Umbilical cord (tissue), 1 donor: ENCODE measurements at regions not wholly inside any gene's neighbourhood (a gene's known extent, or its start where the extent isn't known, plus 50 kb on each side); places are given as distances from the start of the nearest gene placed in this dataset.

Source experiments
- DNase-seq: peaks from one replicate; pipeline ENCODE4 v3.0.0-alpha.2; 2015; ENCODE audit warnings: low spot score

DNA sequence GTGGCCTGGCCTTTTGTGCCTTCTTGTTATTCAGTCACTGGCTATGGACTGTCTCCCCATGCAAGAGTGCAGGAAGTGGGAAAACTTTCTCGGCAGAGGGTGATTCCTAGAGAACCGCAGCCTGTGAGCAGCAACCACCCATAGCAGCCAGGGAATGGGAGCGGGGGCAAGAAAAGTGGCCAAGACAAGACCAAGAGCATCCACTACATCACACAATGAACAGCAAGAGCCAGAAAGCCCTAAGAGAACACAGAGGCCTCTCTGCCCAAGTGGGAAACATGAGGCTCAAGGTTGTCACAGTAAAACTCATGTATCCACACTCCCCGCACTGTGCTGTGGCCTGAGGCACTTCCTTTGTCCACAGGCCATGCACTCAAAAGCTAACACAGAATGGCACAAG, 129.1 kb upstream of the FSTL4 start:
- no peak for DNase-seq

DNA sequence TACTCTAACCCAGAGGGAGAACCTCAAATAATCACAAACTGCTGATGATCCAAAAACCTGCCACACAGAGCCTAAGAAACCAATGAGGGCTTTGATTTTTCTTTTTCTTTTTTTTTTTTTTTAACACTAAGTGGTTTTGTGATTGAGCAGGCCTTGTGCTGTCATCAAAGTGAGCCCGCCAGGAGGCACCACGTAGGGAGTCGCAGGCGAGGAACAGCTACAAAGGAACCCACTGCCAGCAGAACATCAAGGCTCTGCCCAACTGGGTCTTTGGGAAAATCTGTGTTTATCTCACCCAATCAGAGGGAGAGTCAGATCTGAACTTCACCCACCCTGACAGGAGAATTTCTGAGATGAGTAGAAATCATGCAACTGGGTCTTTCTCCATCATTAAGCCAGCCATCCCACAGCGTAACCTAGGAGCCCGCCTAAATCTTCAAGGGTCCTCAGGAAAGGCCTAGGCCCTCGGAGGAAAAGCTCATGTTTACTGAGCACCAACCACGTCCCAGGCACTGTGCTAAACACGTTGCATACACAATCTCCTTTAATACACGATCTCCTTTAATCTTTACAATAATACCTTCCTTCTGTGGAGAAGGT, 126.9 kb upstream of the FSTL4 start:
- no peak for DNase-seq

DNA sequence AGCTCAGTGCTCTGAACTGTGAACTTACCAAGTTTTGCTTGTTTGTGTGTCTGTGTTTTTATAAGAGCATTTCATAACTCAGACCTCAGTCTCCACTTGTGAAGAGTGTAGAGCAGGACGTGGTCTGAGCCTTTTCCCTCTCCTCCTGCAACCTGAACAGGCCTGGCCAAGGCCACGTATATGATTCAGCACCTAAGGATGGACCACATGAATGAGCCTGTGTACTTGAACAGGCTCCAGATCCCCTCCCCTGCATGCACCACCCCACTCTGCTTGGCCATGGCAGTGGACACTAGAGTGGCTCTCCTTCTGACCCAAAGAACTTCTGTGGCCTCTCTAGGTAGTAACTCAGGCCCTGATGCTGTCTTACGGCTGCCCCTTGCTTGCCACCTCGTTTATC, 125.9 kb upstream of the FSTL4 start:
- DNase-seq = no peak

DNA sequence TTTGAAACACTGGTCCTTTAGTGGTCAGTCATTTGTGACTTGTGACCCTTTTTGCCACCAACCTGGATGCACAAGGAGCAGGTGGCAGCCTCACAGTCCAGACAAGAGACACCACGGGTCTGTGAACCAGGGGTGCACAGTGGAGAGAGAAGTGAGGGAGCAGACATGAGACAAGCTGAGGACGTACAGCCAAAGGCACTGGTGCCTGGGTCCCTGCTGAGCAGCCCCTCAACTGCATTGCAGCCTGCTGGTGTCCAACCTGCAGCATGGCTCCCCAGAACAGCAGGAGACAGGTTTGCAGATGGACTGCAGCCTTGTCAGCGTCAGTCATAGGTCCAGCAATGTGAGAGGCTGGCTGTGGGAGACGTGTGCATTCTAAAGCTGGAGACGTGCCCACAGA, 124.2 kb upstream of the FSTL4 start:
- no peak for DNase-seq

DNA sequence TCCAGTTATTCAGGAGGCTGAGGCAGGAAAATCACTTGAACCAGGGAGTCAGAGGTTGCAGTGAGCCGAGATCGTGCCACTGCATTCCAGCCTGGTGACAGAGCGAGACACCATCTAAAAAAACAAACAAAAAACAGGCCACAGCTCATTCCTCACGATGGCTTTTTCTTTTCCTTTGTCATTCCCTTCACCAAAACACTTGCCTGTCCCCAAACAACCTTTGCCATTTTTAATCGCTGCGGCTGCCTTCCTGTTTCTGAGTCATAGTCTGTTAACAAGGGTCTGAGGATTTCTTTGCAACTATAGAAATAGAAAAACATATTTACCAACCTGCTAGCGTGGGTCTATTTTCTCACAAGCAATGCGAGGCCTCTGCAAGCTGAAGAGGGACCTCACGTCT, 123.0 kb upstream of the FSTL4 start:
- DNase-seq = no peak

DNA sequence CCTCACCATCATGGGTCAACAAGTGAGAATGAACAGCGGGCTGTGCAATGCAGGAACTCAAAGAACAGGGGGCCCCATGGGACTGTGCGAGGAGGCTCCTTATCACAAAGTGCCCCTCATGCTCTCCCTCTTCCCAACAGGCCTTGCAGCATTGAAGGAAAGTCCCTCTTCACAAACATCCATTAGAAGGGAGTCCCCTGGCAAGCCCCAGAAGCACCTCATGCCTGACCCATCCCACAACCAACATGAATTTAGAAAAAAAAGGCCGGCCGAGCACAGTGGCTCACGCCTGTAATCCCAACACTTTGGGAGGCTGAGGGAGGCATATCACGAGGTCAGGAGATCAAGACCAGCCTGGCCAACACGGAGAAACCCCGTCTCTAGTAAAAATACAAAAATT, 122.6 kb upstream of the FSTL4 start:
- DNase-seq = no peak

DNA sequence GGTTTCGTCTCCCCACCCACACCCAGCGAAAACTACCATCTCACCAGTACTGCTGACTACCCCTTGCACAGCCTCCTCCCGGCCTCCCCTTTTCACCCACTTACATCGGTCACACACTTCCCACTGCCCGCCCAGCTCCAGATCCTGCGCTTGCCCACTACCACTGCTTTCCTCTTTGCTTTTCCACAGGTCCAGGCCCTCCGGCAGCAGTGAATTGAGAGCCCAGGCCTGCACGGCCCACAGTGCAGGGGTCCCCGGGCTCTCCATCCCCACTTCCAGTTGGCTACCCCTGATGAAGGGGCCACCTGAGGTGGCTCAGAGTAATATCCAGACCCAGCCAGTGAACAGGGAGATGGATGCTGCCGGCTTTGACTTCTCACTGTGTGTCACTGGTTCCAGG, 120.2 kb upstream of the FSTL4 start:
- no peak for DNase-seq

DNA sequence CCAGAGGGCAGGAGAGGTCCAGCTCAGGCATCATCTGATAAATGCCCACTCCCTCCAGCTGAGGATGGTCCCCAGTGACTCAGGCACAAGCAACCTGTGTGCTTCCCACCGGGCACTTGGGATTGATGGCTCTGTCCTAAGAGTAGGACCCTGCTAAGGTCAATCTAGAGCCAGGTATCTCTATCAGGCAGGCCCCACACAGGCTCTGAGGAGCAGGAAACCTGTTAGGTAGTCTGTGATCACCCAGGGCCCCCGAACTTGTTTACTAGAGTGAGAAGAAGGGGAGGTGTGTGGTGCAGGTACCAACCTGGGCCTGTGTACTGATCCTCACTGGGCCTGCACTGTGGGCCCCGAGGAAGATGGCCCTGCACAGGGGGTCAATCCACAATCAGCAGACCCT, 119.6 kb upstream of the FSTL4 start:
- DNase-seq = no peak

DNA sequence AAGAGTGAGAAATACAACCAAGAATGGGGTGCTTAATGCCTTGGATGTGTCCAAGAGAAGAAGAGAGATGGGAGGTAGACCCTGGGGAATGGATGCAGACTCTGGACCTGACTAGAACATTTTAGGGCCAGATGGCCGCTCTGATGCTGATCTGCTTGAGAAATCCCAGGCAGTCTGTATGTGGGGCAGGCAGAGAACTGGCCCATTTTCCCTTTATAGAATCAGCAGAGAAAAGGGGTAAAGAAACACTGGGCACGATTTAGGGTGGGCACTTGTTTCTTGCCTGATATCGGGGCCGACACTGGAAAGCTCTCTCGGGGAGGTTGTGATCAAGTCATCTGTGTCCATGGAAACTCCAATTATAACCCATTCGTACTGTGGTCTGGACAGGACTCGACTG, 118.5 kb upstream of the FSTL4 start:
- DNase-seq = no peak

DNA sequence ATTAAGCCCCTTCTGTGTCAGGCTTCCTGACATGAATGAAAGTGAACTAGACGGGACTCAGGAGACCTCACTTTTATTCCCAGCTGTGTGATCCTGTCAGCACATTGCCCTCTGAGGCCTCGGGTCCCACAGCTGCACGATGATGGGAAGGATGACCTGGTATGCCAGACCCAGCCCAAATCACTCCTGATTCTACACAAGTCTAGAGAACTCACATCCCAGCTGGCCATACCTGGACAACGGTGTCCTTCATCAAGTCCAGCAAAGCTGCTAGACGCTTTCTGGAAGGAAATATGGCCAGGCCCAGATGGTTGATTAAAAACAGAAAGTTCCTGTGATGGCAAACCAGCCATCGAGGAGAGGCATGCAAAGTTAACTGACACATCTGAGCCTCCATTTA, 118.0 kb upstream of the FSTL4 start:
- DNase-seq = no peak

DNA sequence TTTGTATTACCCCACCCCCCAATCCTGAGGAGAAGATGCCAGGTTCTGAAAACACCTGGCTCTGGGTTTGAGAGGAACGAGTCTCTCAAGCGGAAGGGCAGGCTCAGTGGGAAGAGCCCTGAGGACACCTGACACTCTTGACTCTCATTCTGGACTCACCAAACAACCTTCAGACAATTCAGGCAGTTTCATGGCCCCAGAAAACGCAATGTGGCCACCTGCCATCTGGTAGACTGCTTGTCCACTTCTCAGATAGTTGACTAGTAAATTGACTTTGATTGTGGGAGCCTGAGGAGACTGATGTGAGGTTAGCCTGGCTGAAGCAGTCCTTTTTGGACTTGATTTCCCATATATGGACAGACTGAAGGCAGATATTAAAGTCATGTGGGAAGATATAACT, 117.5 kb upstream of the FSTL4 start:
- DNase-seq = no peak

DNA sequence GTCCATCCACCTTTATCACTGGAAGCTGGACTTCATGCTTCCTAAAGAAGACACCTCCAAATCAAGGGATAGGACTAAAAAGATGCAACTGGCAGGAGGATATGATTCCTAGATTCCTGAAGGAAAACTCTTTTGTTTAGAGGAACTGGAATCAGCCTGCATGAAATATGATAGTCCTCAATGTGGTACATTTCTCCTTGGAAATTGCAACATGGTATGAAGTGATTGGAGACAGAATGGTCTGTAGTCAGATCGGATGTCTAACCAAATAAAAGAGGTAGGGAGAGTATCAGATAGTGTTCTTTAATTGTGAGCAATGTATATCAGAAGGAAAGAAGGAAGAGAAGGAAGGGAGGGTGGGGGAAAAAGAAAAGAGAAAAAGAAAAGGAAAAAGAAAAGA, 116.1 kb upstream of the FSTL4 start:
- no peak for DNase-seq

DNA sequence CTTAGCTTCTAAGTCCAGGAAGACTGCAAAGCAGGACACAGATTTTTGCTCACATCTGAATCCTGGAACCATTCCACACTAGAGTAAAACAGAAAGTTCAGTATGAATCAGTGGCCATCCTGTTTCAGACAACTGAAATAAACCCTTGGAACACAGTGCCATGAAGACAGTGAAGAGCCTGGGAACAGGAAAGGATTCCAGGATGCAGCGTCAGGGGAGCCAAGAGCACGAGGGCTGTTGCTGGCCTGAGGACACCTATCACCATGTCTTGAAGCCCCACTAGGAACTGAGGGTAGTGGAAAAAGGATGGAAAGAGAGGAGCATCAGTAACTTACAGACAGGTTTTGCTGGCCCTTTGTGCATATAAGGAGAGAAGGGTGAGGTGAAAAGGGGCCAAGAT, 115.3 kb upstream of the FSTL4 start:
- DNase-seq = no peak

DNA sequence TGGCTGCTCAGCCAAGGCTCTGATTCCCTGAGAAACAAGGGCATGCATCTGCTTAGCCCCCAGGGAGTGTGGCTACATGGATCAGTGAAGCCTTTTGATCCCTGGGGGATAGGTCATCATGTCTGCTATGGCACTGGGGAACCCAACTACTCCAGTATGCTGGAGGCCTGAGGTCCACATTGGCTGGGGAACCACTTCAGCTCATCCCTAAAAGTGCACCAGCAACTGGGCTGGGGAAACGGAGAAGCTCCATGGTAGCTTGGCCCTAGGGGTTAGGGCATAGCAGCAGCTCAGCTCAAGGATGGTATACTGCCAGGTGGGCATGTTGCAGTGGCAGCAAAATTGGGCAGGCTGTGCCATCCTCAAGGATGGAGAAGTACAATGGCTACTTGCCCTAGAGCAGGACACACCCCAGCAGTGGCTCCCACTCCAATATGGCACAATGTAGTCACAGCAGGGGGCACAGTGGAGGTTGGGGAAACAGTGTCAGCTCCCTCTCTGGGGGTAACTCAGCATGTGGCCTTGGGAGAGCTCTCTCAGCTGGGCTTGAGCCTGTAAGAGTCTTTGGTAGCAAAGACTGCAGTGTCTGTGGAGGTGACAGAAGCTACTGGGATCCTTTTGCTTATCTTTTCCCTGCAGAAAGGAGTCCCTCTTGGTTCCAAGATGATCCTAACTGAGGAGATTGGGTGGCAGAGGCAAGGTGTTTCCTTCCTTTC, 111.5 kb upstream of the FSTL4 start:
- no peak for DNase-seq

DNA sequence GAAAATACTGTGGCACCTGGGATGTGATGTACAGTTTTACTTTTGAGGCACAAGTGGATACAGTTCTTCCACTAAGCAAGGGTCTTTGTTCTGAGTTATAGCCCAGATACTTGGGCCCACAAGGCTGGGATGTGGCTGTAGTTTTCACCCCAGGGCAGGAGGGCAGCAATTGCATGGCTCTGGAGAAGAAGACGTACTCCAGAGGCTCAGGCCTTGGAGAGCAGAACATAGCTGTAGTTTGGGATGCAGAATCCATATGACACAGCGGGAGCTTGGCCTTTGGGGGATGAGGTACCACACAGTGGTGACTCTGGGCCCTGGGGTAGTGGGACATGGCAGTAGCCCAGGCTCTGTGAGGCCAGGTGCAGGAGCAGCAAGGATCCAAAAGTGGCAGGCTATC, 110.8 kb upstream of the FSTL4 start:
- no peak for DNase-seq

DNA sequence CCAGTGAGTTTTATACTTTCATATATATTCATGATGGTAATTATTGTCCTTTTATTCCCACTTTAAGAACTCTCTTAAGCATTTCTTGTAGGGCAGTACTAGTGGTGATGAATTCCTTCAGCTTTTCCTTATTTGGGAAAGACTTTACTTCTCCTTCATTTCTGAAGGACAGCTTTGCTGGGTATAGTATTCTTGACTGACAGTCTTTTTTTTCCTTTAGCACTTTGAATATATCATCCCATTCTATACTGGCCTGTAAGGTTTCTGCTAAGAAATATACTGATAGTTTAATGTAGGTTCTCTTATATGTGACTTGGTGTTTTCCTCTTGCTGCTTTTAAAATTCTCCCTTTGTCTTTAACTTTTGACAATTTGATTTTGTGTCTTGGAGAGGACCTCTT, 109.0 kb upstream of the FSTL4 start:
- DNase-seq = no peak

DNA sequence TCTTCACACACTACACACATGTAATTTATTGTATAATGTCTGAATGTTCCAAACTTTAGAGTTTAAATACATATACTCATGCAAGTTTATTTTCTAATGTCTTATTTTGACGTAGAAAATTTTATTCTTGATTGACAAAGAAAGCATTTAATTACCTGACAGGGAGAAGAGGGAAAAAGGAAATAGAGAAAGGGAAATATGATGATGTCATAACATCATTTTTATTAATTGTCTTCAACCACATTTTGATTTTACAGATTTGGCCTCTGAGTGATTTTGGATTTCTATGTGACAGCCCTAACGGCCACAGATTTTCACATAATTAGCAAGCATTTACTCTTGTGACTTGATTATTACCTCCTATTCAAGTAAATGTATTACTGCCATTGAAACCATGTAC, 106.1 kb upstream of the FSTL4 start:
- DNase-seq = no peak

DNA sequence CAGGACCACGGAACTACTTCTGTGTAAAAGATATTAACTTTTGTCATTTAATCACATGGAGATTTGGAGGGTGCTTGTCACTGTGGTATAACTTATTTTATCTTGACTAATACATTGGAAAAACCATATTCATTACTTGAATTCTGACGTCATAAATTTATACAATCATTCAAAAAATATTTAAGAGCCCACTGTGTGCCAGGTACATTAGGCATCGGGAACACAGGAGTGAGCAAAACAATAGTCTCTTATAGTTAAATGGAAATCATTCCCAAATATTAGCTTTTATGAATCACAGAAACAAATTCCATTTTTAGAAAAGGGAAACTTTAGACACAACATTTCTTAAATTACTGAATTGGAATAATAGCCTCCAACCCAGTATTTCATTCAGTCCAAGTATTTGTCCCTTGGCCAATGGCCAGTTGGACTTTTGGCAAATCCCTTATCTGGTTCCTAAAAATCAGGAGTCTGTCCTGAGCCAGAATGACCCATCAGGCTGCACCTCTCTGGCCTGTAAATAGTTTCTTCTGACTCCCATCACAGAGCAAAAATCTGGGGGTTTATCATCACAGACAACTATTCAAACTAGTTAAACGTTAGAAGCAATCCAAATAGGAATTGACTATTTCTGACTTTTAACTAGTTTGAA, 104.3 kb upstream of the FSTL4 start:
- no peak for DNase-seq

DNA sequence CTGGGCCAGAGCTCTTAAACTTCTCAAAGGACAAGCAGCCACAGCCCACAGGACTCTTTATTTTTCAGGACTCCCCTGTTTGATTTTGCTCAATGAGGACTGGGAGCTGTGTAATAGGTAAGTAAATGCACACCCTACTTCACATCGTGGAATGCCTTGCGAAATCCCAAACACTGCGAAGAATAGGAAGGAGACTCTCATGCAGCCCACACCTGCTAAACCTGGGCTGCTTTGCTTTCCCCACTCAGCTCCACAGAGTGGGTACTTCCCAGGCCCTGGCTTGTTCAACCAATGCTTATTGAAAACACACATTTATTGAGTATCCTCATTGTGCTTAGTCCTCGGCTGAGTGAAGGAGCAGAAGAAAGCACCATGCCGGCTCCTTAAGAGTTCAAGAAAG, 103.3 kb upstream of the FSTL4 start:
- no peak for DNase-seq

DNA sequence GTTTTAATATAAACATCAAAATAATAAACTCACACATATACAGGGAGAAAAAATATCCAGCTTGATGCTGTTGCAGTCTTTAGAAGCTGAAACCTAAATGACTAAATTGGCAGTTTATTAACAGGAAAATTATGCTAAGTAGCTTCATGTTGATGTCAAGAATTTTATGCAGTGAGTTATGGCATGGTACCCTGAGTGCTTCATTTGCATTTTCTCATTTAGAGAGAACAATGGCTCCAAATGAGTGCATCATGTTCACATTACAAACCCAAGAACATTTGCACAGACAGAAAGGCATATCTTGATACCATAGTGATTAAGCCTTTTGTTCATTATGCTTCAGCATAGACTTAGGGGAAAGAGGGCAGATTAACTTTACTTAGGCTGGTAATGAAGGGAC, 102.9 kb upstream of the FSTL4 start:
- DNase-seq = no peak

DNA sequence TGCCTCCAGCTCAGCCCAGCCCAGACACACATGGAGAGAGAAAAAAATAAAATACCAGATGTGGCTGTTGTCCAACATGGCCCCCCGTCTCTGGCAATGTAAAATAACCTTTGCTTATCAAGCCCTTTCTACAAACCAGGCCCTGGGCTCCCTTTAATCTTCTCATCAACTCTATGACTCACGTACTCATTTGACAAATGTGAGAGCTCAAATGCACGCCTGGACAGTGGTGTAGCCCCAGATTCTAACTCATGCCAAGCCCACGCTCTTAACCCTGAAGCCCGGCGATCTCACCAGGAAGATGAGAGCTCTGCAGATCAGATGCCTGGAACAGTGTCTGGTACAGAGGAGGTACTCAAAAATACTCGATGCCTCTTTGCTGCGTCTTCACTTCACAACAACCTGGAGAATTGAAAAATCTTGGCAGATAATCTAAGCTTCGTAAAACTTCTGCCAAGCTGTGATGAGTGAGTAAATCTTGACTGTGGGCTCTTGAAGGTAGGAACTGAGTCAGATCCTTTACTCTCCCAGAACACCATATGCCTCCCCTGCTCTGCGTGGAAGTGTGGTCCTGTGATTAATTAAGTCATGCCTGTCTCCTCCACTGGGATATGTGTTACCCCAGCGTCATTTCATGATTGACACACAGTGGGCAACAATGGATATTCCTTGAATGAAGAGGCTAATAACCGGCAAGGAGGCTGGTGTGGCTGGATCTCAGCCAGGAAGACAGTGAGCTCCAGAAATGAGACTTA, 102.0 kb upstream of the FSTL4 start:
- DNase-seq = peak; percentile 63

DNA sequence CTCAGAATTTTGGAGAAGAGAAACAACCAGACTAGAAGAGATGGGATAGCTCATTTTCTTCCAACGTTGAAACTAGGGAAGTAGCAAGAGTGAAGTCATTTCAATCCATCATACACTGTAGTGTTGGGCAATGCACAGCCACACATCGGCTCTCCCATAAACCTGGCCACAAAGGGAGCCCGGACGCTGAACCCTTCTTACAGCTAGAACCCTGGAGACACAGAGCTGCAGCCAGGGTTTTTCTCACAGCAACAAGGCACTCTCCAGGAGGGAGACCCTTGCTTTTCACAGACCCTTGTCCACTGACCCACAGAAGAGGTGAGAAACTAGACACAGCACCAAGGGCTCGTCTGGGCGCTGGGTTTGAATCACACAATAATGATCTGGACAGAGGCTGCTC, 101.4 kb upstream of the FSTL4 start:
- DNase-seq = no peak

DNA sequence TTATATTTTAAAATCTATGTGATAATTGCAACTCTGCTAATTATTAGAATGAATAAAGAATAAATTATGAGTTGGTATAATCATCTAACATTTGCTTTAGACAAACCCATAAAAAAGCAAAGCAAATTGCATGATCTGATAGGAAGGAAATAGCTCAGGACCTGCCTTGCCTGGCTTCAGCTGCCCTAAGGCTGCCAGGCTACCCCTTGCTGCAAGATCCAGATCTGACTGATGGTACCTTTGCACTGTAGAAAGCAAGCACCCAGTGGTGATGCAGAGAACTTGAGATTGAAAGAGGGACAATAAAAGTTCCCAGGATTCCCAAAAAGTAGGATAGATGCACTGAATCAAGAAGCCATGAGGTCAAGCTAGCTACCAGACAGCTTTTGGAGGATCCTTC, 100.9 kb upstream of the FSTL4 start:
- no peak for DNase-seq
